Body of pancreas (tissue), 4 donors: ENCODE measurements at regions not wholly inside any gene's neighbourhood (a gene's known extent, or its start where the extent isn't known, plus 50 kb on each side); places are given as distances from the start of the nearest gene placed in this dataset.

Experiments used
- POLR2A ChIP-seq, 3 donors: fragments of 450-650 bp; IDR thresholded peaks; one replicate each; pipeline ENCODE4 v1.6.1; 2016; ENCODE audit warnings: antibody characterized with exemption in 3 of 3, mild to moderate bottlenecking in 2 of 3
- TF ChIP-seq, protein P1 (sequence below), 7 experiments: fragments of 450-650 bp in 4 of 7; fragments of 200-600 bp in 3 of 7; sonication (generic) in 3 of 7; IDR thresholded peaks; one replicate each; pipeline ENCODE4 v1.5.1; 2016 to 2019; ENCODE audit warnings: antibody characterized with exemption in 7 of 7

DNA sequence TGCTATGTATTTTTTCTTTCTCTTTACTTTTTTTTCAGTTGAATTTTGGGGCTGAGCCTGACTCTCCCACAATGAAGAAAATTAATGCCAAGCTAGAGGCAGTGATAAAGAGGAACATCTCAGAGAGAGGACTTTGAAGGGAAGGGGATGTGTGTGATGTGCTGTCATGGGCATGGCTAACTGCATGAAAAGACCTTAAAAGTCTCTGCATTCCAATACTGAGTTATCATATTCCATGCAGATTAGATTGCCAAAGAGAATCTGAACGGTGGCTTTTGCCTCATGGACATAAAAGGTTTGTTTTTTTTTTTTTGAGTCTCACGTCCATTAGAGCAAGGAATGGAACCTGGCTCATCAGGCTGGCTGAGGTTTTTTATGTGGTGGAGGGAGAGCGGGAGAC is 213.9 kb downstream of the PIK3C3 start:
- TF ChIP-seq POLR2A (IDR thresholded peaks at IDR 0.05), result no peak
- TF ChIP-seq, protein P1, sequence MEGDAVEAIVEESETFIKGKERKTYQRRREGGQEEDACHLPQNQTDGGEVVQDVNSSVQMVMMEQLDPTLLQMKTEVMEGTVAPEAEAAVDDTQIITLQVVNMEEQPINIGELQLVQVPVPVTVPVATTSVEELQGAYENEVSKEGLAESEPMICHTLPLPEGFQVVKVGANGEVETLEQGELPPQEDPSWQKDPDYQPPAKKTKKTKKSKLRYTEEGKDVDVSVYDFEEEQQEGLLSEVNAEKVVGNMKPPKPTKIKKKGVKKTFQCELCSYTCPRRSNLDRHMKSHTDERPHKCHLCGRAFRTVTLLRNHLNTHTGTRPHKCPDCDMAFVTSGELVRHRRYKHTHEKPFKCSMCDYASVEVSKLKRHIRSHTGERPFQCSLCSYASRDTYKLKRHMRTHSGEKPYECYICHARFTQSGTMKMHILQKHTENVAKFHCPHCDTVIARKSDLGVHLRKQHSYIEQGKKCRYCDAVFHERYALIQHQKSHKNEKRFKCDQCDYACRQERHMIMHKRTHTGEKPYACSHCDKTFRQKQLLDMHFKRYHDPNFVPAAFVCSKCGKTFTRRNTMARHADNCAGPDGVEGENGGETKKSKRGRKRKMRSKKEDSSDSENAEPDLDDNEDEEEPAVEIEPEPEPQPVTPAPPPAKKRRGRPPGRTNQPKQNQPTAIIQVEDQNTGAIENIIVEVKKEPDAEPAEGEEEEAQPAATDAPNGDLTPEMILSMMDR (IDR thresholded peaks at IDR 0.05), result no peak
